SU-DHL-6 (cell line): ENCODE measurements at regions not wholly inside any gene's neighbourhood (a gene's known extent, or its start where the extent isn't known, plus 50 kb on each side); places are given as distances from the start of the nearest gene placed in this dataset.

ENCODE experiments used
- CTCF ChIP-seq: fragments of 200-600 bp; sonication (generic); IDR thresholded peaks from one replicate; pipeline ENCODE4 v1.5.1; 2017; ENCODE audit warnings: antibody characterized with exemption, mild to moderate bottlenecking, low read length, moderate library complexity; ENCODE audit not compliant: insufficient read depth, poor library complexity, severe bottlenecking
- EZH2phosphoT487 ChIP-seq: fragments of 200-600 bp; sonication (generic), shearing (Covaris generic); conservative IDR thresholded peaks from 2 replicates; pipeline ENCODE4 v1.6.1; 2018; ENCODE audit warnings: mild to moderate bottlenecking, antibody characterized with exemption, low read length, moderate library complexity, mixed read lengths

GRCh38 chr4:11494232-11494631, 65.5 kb upstream of the HS3ST1 start:
- TF ChIP-seq CTCF (no peak), EZH2phosphoT487 (no peak)
